ENCODE measurements at regions not wholly inside any gene's neighbourhood (a gene's known extent, or its start where the extent isn't known, plus 50 kb on each side); places are given as distances from the start of the nearest gene placed in this dataset.
"Not testable (repeated sequence)": the region's sequence is repeated elsewhere in the genome, so short reads cannot be mapped to it uniquely, and the experiment has no call there.

GRCh38 chrX:66815227-66815626, 176.3 kb upstream of the EDA2R start:
- Histone ChIP-seq H3K9me3 (replicated peaks; ENCODE audit: control insufficient read depth, insufficient read depth, low read length) (no peaks in the 10 kb centered on the region), H3K9ac (replicated peaks; ENCODE audit: extremely low read depth, insufficient read depth, low read length) (no peak overlapping the region), H3K36me3 (ENCODE audit: control insufficient read depth in 2 of 2, extremely low read depth in 1 of 2, insufficient read depth in 2 of 2, low read length in 2 of 2) (no peaks in the 10 kb centered on the region), H2AFZ (ENCODE audit: low read depth, low read length) (no peak overlapping the region), H3K9me1 (replicated peaks; ENCODE audit: control insufficient read depth, extremely low read depth, insufficient read depth, low read length) (no peaks in the 10 kb centered on the region), H4K20me1 (replicated peaks; ENCODE audit: control insufficient read depth, extremely low read depth, insufficient read depth, low read length) (no peaks in the 10 kb centered on the region), H3K4me2 (ENCODE audit: insufficient read depth, low read length) (no peak overlapping the region), H3K27ac (ENCODE audit: insufficient read depth, low read depth, low read length) (no peak overlapping the region), H3K4me1 (ENCODE audit: control insufficient read depth, extremely low read depth, insufficient read depth, low read length) (no peaks in the 10 kb centered on the region), H3K4me3 (replicated peaks in 1 of 3; ENCODE audit: insufficient read depth in 1 of 3, low read depth in 1 of 3, low read length in 3 of 3) (no peak overlapping the region), H3K79me2 (ENCODE audit: control insufficient read depth, insufficient read depth, low read length) (no peaks in the 10 kb centered on the region), H3K27me3 (ENCODE audit: control insufficient read depth in 2 of 2, insufficient read depth in 2 of 2, low read length in 2 of 2) (no peaks in the 10 kb centered on the region)
- POLR2A ChIA-PET: no interaction called here
- no peak for DNase-seq (ENCODE audit: low read depth, low spot score)
- TF ChIP-seq, protein P1, sequence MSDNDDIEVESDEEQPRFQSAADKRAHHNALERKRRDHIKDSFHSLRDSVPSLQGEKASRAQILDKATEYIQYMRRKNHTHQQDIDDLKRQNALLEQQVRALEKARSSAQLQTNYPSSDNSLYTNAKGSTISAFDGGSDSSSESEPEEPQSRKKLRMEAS (IDR thresholded peaks at IDR 0.05; ENCODE audit: insufficient read depth, insufficient read length): no peak
- no peak for TF ChIP-seq POLR2AphosphoS5 (IDR thresholded peaks at IDR 0.05; ENCODE audit: insufficient read depth, low read depth, low read length)
- TF ChIP-seq EZH2 (IDR thresholded peaks at IDR 0.05; ENCODE audit: borderline replicate concordance, low read depth, low read length, severe bottlenecking): no peak
- no peak for TF ChIP-seq GATA2 (IDR thresholded peaks at IDR 0.05; ENCODE audit: insufficient read depth, insufficient read length, low read depth, low read length)
- no peak for TF ChIP-seq JUN (IDR thresholded peaks at IDR 0.05; ENCODE audit: borderline replicate concordance, insufficient read depth, insufficient read length, low read depth)
- TF ChIP-seq FOS (IDR thresholded peaks at IDR 0.05; ENCODE audit: borderline replicate concordance, insufficient read depth, low read length): no peak
- no peak for TF ChIP-seq POLR2A (IDR thresholded peaks at IDR 0.05; ENCODE audit: low read depth, low read length)
- TF ChIP-seq, protein P2, sequence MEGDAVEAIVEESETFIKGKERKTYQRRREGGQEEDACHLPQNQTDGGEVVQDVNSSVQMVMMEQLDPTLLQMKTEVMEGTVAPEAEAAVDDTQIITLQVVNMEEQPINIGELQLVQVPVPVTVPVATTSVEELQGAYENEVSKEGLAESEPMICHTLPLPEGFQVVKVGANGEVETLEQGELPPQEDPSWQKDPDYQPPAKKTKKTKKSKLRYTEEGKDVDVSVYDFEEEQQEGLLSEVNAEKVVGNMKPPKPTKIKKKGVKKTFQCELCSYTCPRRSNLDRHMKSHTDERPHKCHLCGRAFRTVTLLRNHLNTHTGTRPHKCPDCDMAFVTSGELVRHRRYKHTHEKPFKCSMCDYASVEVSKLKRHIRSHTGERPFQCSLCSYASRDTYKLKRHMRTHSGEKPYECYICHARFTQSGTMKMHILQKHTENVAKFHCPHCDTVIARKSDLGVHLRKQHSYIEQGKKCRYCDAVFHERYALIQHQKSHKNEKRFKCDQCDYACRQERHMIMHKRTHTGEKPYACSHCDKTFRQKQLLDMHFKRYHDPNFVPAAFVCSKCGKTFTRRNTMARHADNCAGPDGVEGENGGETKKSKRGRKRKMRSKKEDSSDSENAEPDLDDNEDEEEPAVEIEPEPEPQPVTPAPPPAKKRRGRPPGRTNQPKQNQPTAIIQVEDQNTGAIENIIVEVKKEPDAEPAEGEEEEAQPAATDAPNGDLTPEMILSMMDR (IDR thresholded peaks at IDR 0.05; ENCODE audit: extremely low read depth in 1 of 2, insufficient read depth in 1 of 2, low read depth in 1 of 2, low read length in 2 of 2): no peak
- no TSS peak for BruUV-seq (replicated peaks)
- dilution Hi-C loops (cut with MboI; ENCODE audit: extremely low pct_ligation_motif_present, low sequenced_read_pairs) (no loop called here), intact Hi-C loops (cut with micrococcal nuclease) (no loop called here)
- no peak for FAIRE-seq
- CTCF ChIA-PET: no interaction called here

DNA sequence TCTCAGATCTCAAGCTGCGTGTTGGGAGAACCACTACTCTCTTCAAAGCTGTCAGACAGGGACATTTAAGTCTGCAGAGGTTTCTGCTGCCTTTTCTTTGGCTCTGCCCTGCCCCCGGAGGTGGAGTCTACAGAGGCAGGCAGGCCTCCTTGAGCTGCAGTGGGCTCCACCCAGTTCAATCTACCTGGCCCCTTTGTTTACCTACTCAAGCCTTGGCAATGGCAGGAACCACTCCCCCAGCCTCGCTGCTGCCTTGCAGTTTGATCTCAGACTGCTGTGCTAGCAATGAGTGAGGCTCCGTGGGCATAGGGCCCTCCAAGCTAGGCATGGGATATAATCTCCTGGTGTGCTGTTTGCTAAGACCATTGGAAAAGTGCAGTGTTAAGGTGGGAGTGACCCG, 155.6 kb upstream of the EDA2R start:
- FAIRE-seq; H3K27ac ChIP-seq (ENCODE audit: insufficient read depth, low read depth, low read length); CTCF ChIA-PET; H3K4me2 ChIP-seq (ENCODE audit: insufficient read depth, low read length); BruUV-seq (replicated peaks); H3K9ac ChIP-seq (replicated peaks; ENCODE audit: extremely low read depth, insufficient read depth, low read length); H2AFZ ChIP-seq (ENCODE audit: low read depth, low read length); H3K9me3 ChIP-seq (replicated peaks; ENCODE audit: control insufficient read depth, insufficient read depth, low read length); DNase-seq (ENCODE audit: low read depth, low spot score); H3K9me1 ChIP-seq (replicated peaks; ENCODE audit: control insufficient read depth, extremely low read depth, insufficient read depth, low read length); H3K36me3 ChIP-seq (ENCODE audit: control insufficient read depth in 2 of 2, extremely low read depth in 1 of 2, insufficient read depth in 2 of 2, low read length in 2 of 2); H3K4me3 ChIP-seq (replicated peaks in 1 of 3; ENCODE audit: insufficient read depth in 1 of 3, low read depth in 1 of 3, low read length in 3 of 3); POLR2A ChIA-PET; H3K79me2 ChIP-seq (ENCODE audit: control insufficient read depth, insufficient read depth, low read length); H3K4me1 ChIP-seq (ENCODE audit: control insufficient read depth, extremely low read depth, insufficient read depth, low read length); H4K20me1 ChIP-seq (replicated peaks; ENCODE audit: control insufficient read depth, extremely low read depth, insufficient read depth, low read length); H3K27me3 ChIP-seq (ENCODE audit: control insufficient read depth in 2 of 2, insufficient read depth in 2 of 2, low read length in 2 of 2); dilution Hi-C loops (cut with MboI; ENCODE audit: extremely low pct_ligation_motif_present, low sequenced_read_pairs); intact Hi-C loops (cut with micrococcal nuclease): not testable (repeated sequence)
